Mucosa of descending colon (tissue), 3 donors: ENCODE measurements at regions not wholly inside any gene's neighbourhood (a gene's known extent, or its start where the extent isn't known, plus 50 kb on each side); places are given as distances from the start of the nearest gene placed in this dataset.

Source experiments
- ATAC-seq: fragments of 200-7000 bp; cut with Tn5 transposase; one replicate; pipeline ENCODE4 v1.9.1; 2020; ENCODE audit warnings: mild to moderate bottlenecking, moderate library complexity
- DNase-seq, 3 donors: peaks; one replicate each; pipeline ENCODE4 v3.0.0-alpha.2; 2020
- H3K36me3 ChIP-seq: fragments of 200-600 bp; one replicate; pipeline ENCODE4 v1.8.0; 2021; ENCODE audit warnings: low read depth, mild to moderate bottlenecking
- H3K4me1 ChIP-seq: fragments of 200-600 bp; one replicate; pipeline ENCODE4 v1.8.0; 2021; ENCODE audit warnings: low read depth, mild to moderate bottlenecking
- H3K4me3 ChIP-seq: fragments of 200-600 bp; one replicate; pipeline ENCODE4 v1.8.0; 2021; ENCODE audit warnings: mild to moderate bottlenecking
- H3K9me3 ChIP-seq: fragments of 200-600 bp; one replicate; pipeline ENCODE4 v1.8.0; 2021; ENCODE audit warnings: mild to moderate bottlenecking
- intact Hi-C, 2 donors: fragments of 100-400 bp; cut with DNase I in 1 of 2; cut with micrococcal nuclease in 1 of 2; formaldehyde crosslinking; loops; one replicate each; pipeline versions ENCODE4 v1.11.0 to v1.11.1; 2022; cut with DNase I, micrococcal nuclease
- TF ChIP-seq, protein P1 (sequence below): fragments of 200-600 bp; IDR thresholded peaks from one replicate; pipeline ENCODE4 v1.8.0; 2022; ENCODE audit warnings: antibody characterized with exemption, mild to moderate bottlenecking
- donor health status: DM: no; HTN: no; CAD: no; lungs with moderate emphysema.
- donor health status: DM: no; HTN: no; CAD: no.
- donor health status: DM: no; HTN: yes; CAD: no.

DNA sequence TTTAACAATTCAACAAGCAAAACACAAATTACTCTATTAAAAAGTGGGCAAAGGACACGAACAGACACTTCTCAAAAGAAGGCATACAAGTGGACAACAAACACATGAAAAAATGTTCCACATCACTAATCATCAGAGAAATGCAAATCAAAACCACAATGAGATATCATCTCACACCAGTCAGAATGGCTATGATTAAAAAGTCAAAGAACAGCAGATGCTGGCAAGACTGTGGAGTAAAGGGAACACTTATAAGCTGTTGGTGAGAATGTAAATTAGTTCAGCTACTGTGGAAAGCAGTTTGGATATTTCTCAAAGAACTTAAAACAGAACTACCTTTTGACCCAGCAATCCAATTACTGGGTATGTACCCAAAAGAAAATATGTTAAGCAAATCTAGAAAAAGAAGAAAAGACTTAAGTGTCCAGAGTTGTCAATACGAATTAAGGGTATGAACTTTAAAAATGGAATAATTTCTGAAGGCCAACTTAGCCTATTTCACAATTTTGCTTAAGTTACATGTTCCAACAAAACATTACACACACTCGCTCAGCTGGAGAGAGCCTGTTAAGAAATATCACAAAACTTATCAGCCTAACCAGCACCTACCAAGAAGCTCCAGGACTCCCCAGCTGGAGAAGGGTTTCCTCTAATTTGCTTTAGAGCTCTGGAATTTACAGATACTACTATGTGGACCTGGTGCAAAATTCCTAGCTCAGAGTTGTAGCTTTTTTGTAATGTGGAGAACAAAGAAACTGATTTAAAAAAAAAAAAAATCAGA is 232.1 kb downstream of the DUSP10 start:
- TF ChIP-seq, protein P1, sequence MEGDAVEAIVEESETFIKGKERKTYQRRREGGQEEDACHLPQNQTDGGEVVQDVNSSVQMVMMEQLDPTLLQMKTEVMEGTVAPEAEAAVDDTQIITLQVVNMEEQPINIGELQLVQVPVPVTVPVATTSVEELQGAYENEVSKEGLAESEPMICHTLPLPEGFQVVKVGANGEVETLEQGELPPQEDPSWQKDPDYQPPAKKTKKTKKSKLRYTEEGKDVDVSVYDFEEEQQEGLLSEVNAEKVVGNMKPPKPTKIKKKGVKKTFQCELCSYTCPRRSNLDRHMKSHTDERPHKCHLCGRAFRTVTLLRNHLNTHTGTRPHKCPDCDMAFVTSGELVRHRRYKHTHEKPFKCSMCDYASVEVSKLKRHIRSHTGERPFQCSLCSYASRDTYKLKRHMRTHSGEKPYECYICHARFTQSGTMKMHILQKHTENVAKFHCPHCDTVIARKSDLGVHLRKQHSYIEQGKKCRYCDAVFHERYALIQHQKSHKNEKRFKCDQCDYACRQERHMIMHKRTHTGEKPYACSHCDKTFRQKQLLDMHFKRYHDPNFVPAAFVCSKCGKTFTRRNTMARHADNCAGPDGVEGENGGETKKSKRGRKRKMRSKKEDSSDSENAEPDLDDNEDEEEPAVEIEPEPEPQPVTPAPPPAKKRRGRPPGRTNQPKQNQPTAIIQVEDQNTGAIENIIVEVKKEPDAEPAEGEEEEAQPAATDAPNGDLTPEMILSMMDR: no peak
- no peak for DNase-seq
- H3K36me3 ChIP-seq: no peaks in the 10 kb centered on the region
- H3K4me1 ChIP-seq: no peaks in the 10 kb centered on the region
- no peak for ATAC-seq
- intact Hi-C loops: no loop called here
- peaks cover 8% of the 10 kb centered on the region for H3K9me3 ChIP-seq
- H3K4me3 ChIP-seq: no peak overlapping the region

DNA sequence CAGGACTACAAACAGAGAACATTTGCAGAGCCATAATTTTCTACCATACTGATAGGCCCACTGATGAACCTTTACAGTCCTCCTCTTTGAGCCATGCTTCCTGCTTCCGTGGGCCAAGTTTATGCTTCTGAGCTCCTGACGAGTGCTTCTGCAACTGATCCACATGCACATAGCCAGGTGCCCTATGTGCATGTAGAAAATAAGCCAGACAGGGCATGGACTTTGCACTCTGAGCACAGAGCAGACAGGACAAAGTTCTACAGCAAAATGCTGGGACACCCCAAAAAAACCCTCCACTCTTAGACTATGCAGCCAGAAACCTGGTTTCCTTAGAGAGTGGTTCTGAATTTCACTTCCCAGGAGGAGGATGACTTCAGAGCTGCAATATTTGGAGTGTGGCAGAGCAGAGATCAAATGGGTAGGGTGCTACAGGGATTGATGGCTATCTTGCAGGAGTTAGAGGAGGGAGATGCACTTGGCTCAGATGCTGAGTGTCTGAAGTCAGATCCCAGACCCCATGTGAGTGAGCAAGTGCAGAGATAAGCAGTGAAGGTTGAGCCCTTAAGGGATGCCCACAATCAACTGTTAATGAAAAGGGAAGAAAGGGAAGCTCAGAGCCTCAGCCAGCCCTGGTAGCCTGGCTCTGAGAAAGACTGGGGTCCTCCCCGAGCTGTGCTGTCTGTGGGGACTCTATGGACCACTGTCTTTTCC is 230.9 kb downstream of the DUSP10 start:
- no peak for ATAC-seq
- no peak for DNase-seq
- H3K36me3 ChIP-seq: no peaks in the 10 kb centered on the region
- H3K9me3 ChIP-seq: peaks cover 8% of the 10 kb centered on the region
- intact Hi-C loops: no loop called here
- no peaks in the 10 kb centered on the region for H3K4me1 ChIP-seq
- no peak overlapping the region for H3K4me3 ChIP-seq
- TF ChIP-seq, protein P1: no peak

DNA sequence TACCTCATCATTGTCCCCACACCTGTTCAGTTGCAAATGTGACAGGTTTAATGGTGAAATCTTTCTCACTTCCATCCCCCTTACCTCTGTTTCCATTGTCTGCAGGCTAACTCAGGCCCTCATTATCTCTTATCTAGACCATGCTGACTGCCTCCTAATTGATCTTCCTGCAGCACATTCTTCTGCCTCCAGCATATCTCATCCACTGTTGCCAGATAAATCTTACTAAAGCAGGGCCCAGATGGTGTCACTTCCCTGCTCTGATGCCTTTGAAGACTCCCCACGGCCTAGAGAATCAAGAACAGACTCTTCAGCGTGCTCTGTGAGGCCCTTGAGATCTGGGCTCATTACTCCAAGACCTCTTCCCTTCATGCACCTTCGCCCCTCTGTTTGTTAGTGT is 230.1 kb downstream of the DUSP10 start:
- Histone ChIP-seq H3K4me1 (no peaks in the 10 kb centered on the region), H3K36me3 (no peaks in the 10 kb centered on the region), H3K9me3 (no peaks in the 10 kb centered on the region), H3K4me3 (no peak overlapping the region)
- DNase-seq (no peak), ATAC-seq (no peak)
- intact Hi-C loops: no loop called here
- TF ChIP-seq, protein P1: no peak

DNA sequence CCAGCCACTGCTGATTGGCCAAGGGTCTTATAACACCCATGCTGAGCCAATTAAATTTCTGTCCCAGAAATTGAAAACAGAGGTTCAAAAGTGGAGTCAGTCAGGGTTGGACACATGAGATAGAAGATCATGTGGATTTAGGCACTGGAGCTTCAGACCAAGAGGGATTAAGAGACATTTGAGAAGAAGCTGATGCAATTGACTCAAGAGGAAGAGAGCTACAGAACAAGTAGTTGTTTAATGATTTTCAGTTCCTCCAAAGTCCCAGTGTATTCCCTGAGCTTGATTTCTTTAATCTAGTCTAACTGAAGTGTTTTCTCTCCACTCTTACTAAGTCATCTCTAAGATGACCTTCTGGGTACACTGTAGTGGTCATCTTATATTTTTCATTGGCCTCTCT is 227.1 kb downstream of the DUSP10 start:
- Histone ChIP-seq H3K36me3 (no peaks in the 10 kb centered on the region), H3K9me3 (no peaks in the 10 kb centered on the region), H3K4me3 (no peak overlapping the region), H3K4me1 (no peaks in the 10 kb centered on the region)
- TF ChIP-seq, protein P1: no peak
- intact Hi-C loops: no loop called here
- ATAC-seq (no peak), DNase-seq (no peak)

DNA sequence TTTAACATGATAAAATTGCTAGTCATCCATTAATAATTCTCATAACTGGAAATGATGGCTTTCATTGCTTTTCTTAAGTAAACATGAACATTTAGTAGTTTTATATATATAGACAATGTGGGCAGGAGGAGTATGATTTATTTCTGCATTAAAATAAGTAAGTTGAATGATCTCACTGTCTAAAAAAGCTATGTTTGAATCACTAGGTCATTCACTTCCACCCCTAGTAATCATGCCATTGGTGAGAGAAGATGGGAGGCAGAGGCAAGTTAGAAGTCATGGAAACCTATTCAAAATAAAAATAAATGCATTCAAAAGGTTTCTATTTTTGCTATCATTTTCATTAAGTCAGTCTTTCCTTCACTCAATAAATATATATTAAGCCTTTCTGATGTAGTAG is 226.4 kb downstream of the DUSP10 start:
- Histone ChIP-seq H3K4me1 (no peaks in the 10 kb centered on the region), H3K36me3 (no peaks in the 10 kb centered on the region), H3K4me3 (no peak overlapping the region), H3K9me3 (no peaks in the 10 kb centered on the region)
- DNase-seq (no peak), ATAC-seq (no peak)
- TF ChIP-seq, protein P1: no peak
- intact Hi-C loops: no loop called here
